K562 (cell line): ENCODE measurements at regions not wholly inside any gene's neighbourhood (a gene's known extent, or its start where the extent isn't known, plus 50 kb on each side); places are given as distances from the start of the nearest gene placed in this dataset.

Experiments
- CGGBP1 ChIP-seq: fragments of 250-450 bp; sonication (Bioruptor Pico); IDR thresholded peaks from 2 replicates; pipeline ENCODE4 v1.9.0; 2021; ENCODE audit warnings: mild to moderate bottlenecking
- FOXM1 ChIP-seq, 2 experiments: fragments of 450-650 bp in 1 of 2; sonication (generic) in 1 of 2; formaldehyde crosslinking in 1 of 2; IDR thresholded peaks; 2 replicates each; pipeline versions ENCODE4 v1.6.1 to v1.9.0; 2017 to 2022; ENCODE audit warnings: low read depth in 2 of 2, mild to moderate bottlenecking in 2 of 2, missing genetic modification reagents in 1 of 2, moderate library complexity in 1 of 2
- IRF1 ChIP-seq: sonication (generic); formaldehyde crosslinking; IDR thresholded peaks from 2 replicates; pipeline ENCODE4 v1.8.0; 2022; ENCODE audit warnings: missing genetic modification reagents, mild to moderate bottlenecking, borderline replicate concordance
- TF ChIP-seq, protein P1 (sequence below): sonication (generic); formaldehyde crosslinking; IDR thresholded peaks from 2 replicates; pipeline ENCODE4 v1.8.0; 2022; ENCODE audit warnings: mild to moderate bottlenecking, low read depth, missing genetic modification reagents

GRCh38 chr4:149223659-149224058 lies 592.0 kb downstream of the IQCM start:
- TF ChIP-seq, protein P1, sequence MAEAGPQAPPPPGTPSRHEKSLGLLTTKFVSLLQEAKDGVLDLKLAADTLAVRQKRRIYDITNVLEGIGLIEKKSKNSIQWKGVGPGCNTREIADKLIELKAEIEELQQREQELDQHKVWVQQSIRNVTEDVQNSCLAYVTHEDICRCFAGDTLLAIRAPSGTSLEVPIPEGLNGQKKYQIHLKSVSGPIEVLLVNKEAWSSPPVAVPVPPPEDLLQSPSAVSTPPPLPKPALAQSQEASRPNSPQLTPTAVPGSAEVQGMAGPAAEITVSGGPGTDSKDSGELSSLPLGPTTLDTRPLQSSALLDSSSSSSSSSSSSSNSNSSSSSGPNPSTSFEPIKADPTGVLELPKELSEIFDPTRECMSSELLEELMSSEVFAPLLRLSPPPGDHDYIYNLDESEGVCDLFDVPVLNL (CRISPR knock-in tag): no peak
- no peak for TF ChIP-seq CGGBP1 (CRISPR knock-in tag)
- no peak for TF ChIP-seq IRF1 (CRISPR knock-in tag)
- no peak for TF ChIP-seq FOXM1 (IDR thresholded peaks at IDR 0.05; ENCODE audit: low read depth)
- TF ChIP-seq FOXM1 (CRISPR knock-in tag; IDR thresholded peaks at IDR 0.05; ENCODE audit: low read depth): no peak
